HCT116 (cell line): ENCODE measurements at regions not wholly inside any gene's neighbourhood (a gene's known extent, or its start where the extent isn't known, plus 50 kb on each side); places are given as distances from the start of the nearest gene placed in this dataset.

Experiments used
- ATAC-seq: fragments of 200-7000 bp; cut with Tn5 transposase; 2 replicates; pipeline ENCODE4 v1.9.1; 2020; ENCODE audit warnings: mild to moderate bottlenecking, moderate library complexity
- BruUV-seq: library from RNA; stranded (reverse); fragments of 400-500 nt; replicated peaks from 2 replicates; lab custom pipeline; 2021; lab: Mats Ljungman, UMichigan
- CTCF ChIA-PET: fragments of 300-600 bp; sonication (Branson Sonifier 250); formaldehyde crosslinking; loops from one replicate; lab custom pipeline; 2021; ENCODE audit warnings: antibody characterized with exemption; lab: Charles Lee
- POLR2A ChIA-PET: fragments of 300-600, 350-600 bp; sonication (Branson Sonifier 250); formaldehyde crosslinking; loops from one replicate; lab custom pipeline; 2021; ENCODE audit warnings: antibody characterized with exemption; lab: Charles Lee
- RAD21 ChIA-PET, 2 experiments: fragments of 300-600 bp; sonication (Branson Sonifier 250); formaldehyde crosslinking; loops; one replicate each; lab custom pipeline; 2023; ENCODE audit warnings: low total read pairs in 2 of 2; ENCODE audit not compliant: uncharacterized antibody in 2 of 2, unreplicated experiment in 2 of 2, low non-redundant PET in 1 of 2; lab: Charles Lee
- DNase-seq: peaks from one replicate; pipeline ENCODE4 v3.0.0-alpha.2; 2010; ENCODE audit warnings: low read depth, low spot score
- H2AFZ ChIP-seq: fragments of 200-600 bp; shearing (Covaris generic), sonication (generic); 2 replicates; pipeline ENCODE4 v1.6.1; 2017; ENCODE audit warnings: low read depth, mixed run types, mixed read lengths, antibody characterized with exemption, low read length; ENCODE audit not compliant: poor library complexity, severe bottlenecking
- H3K27ac ChIP-seq: 2 replicates; pipeline ENCODE4 v1.5.1; 2012; ENCODE audit warnings: low read depth, low read length
- H3K27me3 ChIP-seq: fragments of 200-600 bp; sonication (generic); 2 replicates; pipeline ENCODE4 v1.6.1; 2016; ENCODE audit warnings: mixed run types, low read length, mixed read lengths; ENCODE audit not compliant: insufficient read depth
- H3K36me3 ChIP-seq, 2 experiments: fragments of 200-500 bp in 1 of 2; fragments of 200-600 bp in 1 of 2; sonication (Bioruptor generic) in 1 of 2; sonication (generic) in 1 of 2; 2 replicates each; pipeline versions ENCODE4 v1.5.1 to v1.6.1; 2014 to 2016; ENCODE audit warnings: low read length in 2 of 2, inconsistent platforms in 1 of 2, mixed read lengths in 1 of 2, mixed run types in 1 of 2; ENCODE audit not compliant: insufficient read depth in 2 of 2, control insufficient read depth in 1 of 2
- H3K4me1 ChIP-seq, 2 experiments: fragments of 200-600 bp in 1 of 2; sonication (generic) in 1 of 2; 2 replicates each; pipeline versions ENCODE4 v1.5.1 to v1.6.1; 2012 to 2017; ENCODE audit warnings: low read length in 2 of 2, inconsistent platforms in 1 of 2, mild to moderate bottlenecking in 1 of 2, mixed read lengths in 1 of 2, mixed run types in 1 of 2, moderate library complexity in 1 of 2; ENCODE audit not compliant: insufficient read depth in 2 of 2, control insufficient read depth in 1 of 2
- H3K4me2 ChIP-seq: fragments of 200-600 bp; sonication (generic); 2 replicates; pipeline ENCODE4 v1.6.1; 2017; ENCODE audit warnings: mixed run types, low read length, mixed read lengths
- H3K4me3 ChIP-seq, 2 experiments: fragments of 200-600 bp in 1 of 2; sonication (generic) in 1 of 2; replicated peaks in 1 of 2; 2 replicates each; pipeline ENCODE4 v1.5.1; 2011 to 2016; ENCODE audit warnings: low read length in 2 of 2, control low read depth in 1 of 2, low read depth in 1 of 2, mild to moderate bottlenecking in 1 of 2, mixed read lengths in 1 of 2, mixed run types in 1 of 2
- H3K79me2 ChIP-seq: fragments of 200-600 bp; sonication (generic); 2 replicates; pipeline ENCODE4 v1.6.1; 2017; ENCODE audit warnings: mild to moderate bottlenecking, mixed run types, low read length, moderate library complexity, mixed read lengths; ENCODE audit not compliant: insufficient read depth
- H3K9ac ChIP-seq: fragments of 200-600 bp; sonication (generic); 2 replicates; pipeline ENCODE4 v1.6.1; 2016; ENCODE audit warnings: low read length, mixed read lengths
- H3K9me2 ChIP-seq: fragments of 200-600 bp; sonication (generic), shearing (Covaris generic); 2 replicates; pipeline ENCODE4 v1.6.1; 2017; ENCODE audit warnings: mixed run types, mild to moderate bottlenecking, moderate library complexity; ENCODE audit not compliant: insufficient read depth
- H3K9me3 ChIP-seq, 2 experiments: fragments of 200-500 bp in 1 of 2; fragments of 200-600 bp in 1 of 2; sonication (Bioruptor generic) in 1 of 2; sonication (generic) in 1 of 2; 2 replicates each; pipeline ENCODE4 v1.6.1; 2014 to 2017; ENCODE audit warnings: low read length in 2 of 2, mixed read lengths in 2 of 2, inconsistent platforms in 1 of 2, low read depth in 1 of 2, mild to moderate bottlenecking in 1 of 2, mixed run types in 1 of 2, moderate library complexity in 1 of 2; ENCODE audit not compliant: control insufficient read depth in 1 of 2, insufficient read depth in 1 of 2
- H4K20me1 ChIP-seq: fragments of 200-600 bp; sonication (generic), shearing (Covaris generic); 2 replicates; pipeline ENCODE4 v1.6.1; 2017; ENCODE audit warnings: mixed run types, mild to moderate bottlenecking, moderate library complexity; ENCODE audit not compliant: insufficient read depth
- CBX3 ChIP-seq: IDR thresholded peaks from 2 replicates; pipeline ENCODE4 v1.6.1; 2012; ENCODE audit warnings: low read depth
- CEBPB ChIP-seq: IDR thresholded peaks from 2 replicates; pipeline ENCODE4 v1.6.1; 2012; ENCODE audit warnings: low read depth
- CTCF ChIP-seq, 3 experiments: fragments of 200-600 bp in 1 of 3; sonication (generic) in 1 of 3; IDR thresholded peaks in 2 of 3; conservative IDR thresholded peaks in 1 of 3; 2 replicates each; pipeline ENCODE4 v1.5.1; 2012 to 2017; ENCODE audit warnings: low read depth in 2 of 3, low read length in 2 of 3, antibody characterized with exemption in 1 of 3, borderline replicate concordance in 1 of 3, control low read depth in 1 of 3, mild to moderate bottlenecking in 1 of 3, mixed read lengths in 1 of 3, mixed run types in 1 of 3, moderate library complexity in 1 of 3; ENCODE audit not compliant: insufficient read depth in 1 of 3
- EGR1 ChIP-seq: IDR thresholded peaks from 2 replicates; pipeline ENCODE4 v1.6.1; 2012; ENCODE audit warnings: low read depth
- EZH2phosphoT487 ChIP-seq: fragments of 200-600 bp; IDR thresholded peaks from 2 replicates; pipeline ENCODE4 v1.6.1; 2018; ENCODE audit warnings: antibody characterized with exemption, borderline replicate concordance
- FOSL1 ChIP-seq: IDR thresholded peaks from 2 replicates; pipeline ENCODE4 v1.6.1; 2012; ENCODE audit warnings: low read depth
- JUND ChIP-seq: IDR thresholded peaks from 2 replicates; pipeline ENCODE4 v1.6.1; 2012
- POLR2A ChIP-seq: IDR thresholded peaks from 2 replicates; pipeline ENCODE4 v1.7.0; 2011; ENCODE audit warnings: borderline replicate concordance; ENCODE audit not compliant: insufficient read depth, insufficient read length; ENCODE audit errors: extremely low read depth
- POLR2AphosphoS5 ChIP-seq: IDR thresholded peaks from 2 replicates; pipeline ENCODE4 v1.6.1; 2011; ENCODE audit warnings: mild to moderate bottlenecking, low read depth, low read length, moderate library complexity
- RAD21 ChIP-seq: IDR thresholded peaks from 2 replicates; pipeline ENCODE4 v1.6.1; 2012; ENCODE audit warnings: low read depth, mild to moderate bottlenecking
- SIN3A ChIP-seq: IDR thresholded peaks from 2 replicates; pipeline ENCODE4 v1.6.1; 2012; ENCODE audit warnings: low read depth
- SP1 ChIP-seq: IDR thresholded peaks from 2 replicates; pipeline ENCODE4 v1.6.1; 2012; ENCODE audit warnings: low read depth
- TCF7L2 ChIP-seq: IDR thresholded peaks from 2 replicates; pipeline ENCODE4 v1.7.0; 2011; ENCODE audit warnings: borderline replicate concordance, inconsistent platforms; ENCODE audit not compliant: insufficient read depth, insufficient read length; ENCODE audit errors: extremely low read depth
- YY1 ChIP-seq: IDR thresholded peaks from 2 replicates; pipeline ENCODE4 v1.6.1; 2011; ENCODE audit warnings: low read length, low read depth, moderate library complexity, mild to moderate bottlenecking; ENCODE audit not compliant: insufficient replicate concordance; ENCODE audit errors: extremely low read depth
- ZFX ChIP-seq: fragments of 450-650 bp; IDR thresholded peaks from 2 replicates; pipeline ENCODE4 v1.6.1; 2017
- ZNF274 ChIP-seq: fragments of 200-500 bp; sonication (Bioruptor generic); IDR thresholded peaks from 2 replicates; pipeline ENCODE4 v1.6.1; 2014; ENCODE audit warnings: mild to moderate bottlenecking, low read depth, low read length, inconsistent platforms
- intact Hi-C: fragments of 100-400 bp; cut with micrococcal nuclease; formaldehyde crosslinking; loops from 2 replicates; pipeline ENCODE4 v1.10.0; 2022
- TF ChIP-seq, protein P1 (sequence below): IDR thresholded peaks from 2 replicates; pipeline ENCODE4 v1.6.1; 2012
- TF ChIP-seq, protein P2 (sequence below): IDR thresholded peaks from 2 replicates; pipeline ENCODE4 v1.6.1; 2012; ENCODE audit warnings: low read depth

DNA sequence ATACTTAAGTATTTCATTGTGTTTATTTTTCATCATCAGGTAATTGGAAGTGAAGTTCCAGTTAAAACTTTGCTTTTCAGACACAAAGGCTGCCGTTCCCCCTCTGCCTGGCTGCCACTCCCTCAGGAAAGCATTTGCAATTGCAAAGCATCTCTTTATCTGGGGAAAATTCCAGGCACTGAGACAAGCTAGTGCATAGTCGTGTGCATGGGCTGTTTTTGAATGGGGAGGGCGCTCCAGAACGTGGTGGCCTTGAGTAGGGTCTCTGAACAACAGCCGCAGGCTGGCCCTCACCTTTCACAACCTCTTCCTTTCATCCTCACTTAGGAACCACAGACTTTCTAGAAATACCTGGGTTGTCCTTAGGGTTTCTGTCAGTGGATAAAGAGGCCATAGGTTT is 285.1 kb upstream of the ADAMTS16 start (continued):
- TF ChIP-seq EZH2phosphoT487 (no peak), CEBPB (no peak), POLR2A (no peak), SIN3A (no peak), RAD21 (no peak), SP1 (no peak), ZFX (no peak), ZNF274 (no peak), CBX3 (no peak)
- TF ChIP-seq, all 23 proteins: peak for 0

DNA sequence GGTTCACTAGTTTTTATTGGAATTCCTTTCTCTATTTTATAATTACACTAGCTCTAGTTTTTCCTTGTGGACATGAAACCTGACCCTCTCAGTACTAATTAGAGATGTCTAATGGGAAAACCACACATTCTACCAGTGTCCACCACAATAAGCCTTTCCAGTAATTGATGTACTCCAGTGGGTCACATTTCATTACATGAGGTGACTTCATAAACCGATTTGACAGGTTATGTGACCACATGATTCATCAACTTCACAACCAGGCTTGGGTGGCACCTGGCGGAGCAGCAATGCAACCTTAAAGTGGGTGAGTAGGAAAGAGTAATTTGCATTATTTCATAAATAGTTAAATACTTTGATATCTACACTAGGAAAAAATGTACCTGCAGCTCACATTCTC is 284.2 kb upstream of the ADAMTS16 start:
- 0 out of 4 replicates have a peak, but pooled peaks cover 0 to 3% of the 10 kb centered on the region in 2 experiments for H3K9me3 ChIP-seq
- H4K20me1 ChIP-seq = no peaks in the 10 kb centered on the region
- DNase-seq (no peak), ATAC-seq (no peak)
- intact Hi-C loops = no loop called here
- no TSS peak for BruUV-seq
- H3K9ac ChIP-seq = no peak overlapping the region
- ChIA-PET RAD21 (no interaction called here), CTCF (no interaction called here), POLR2A (no interaction called here)
- H3K4me2 ChIP-seq = no peak overlapping the region
- H3K27me3 ChIP-seq = no peaks in the 10 kb centered on the region
- no peak overlapping the region for H3K27ac ChIP-seq
- no peak for TF ChIP-seq POLR2AphosphoS5
- TF ChIP-seq CTCF (IDR thresholded peaks at IDR 0.05 in 2 of 3, conservative IDR thresholded peaks at IDR 0.05 in 1 of 3; ENCODE audit: borderline replicate concordance in 1 of 3, insufficient read depth in 1 of 3, low read depth in 2 of 3, low read length in 2 of 3) = no peak
- TF ChIP-seq, protein P1, sequence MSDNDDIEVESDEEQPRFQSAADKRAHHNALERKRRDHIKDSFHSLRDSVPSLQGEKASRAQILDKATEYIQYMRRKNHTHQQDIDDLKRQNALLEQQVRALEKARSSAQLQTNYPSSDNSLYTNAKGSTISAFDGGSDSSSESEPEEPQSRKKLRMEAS = no peak
- TF ChIP-seq FOSL1 = no peak
- TF ChIP-seq YY1 = no peak
- TF ChIP-seq EZH2phosphoT487 = no peak
- no peak for TF ChIP-seq JUND
- TF ChIP-seq, protein P2, sequence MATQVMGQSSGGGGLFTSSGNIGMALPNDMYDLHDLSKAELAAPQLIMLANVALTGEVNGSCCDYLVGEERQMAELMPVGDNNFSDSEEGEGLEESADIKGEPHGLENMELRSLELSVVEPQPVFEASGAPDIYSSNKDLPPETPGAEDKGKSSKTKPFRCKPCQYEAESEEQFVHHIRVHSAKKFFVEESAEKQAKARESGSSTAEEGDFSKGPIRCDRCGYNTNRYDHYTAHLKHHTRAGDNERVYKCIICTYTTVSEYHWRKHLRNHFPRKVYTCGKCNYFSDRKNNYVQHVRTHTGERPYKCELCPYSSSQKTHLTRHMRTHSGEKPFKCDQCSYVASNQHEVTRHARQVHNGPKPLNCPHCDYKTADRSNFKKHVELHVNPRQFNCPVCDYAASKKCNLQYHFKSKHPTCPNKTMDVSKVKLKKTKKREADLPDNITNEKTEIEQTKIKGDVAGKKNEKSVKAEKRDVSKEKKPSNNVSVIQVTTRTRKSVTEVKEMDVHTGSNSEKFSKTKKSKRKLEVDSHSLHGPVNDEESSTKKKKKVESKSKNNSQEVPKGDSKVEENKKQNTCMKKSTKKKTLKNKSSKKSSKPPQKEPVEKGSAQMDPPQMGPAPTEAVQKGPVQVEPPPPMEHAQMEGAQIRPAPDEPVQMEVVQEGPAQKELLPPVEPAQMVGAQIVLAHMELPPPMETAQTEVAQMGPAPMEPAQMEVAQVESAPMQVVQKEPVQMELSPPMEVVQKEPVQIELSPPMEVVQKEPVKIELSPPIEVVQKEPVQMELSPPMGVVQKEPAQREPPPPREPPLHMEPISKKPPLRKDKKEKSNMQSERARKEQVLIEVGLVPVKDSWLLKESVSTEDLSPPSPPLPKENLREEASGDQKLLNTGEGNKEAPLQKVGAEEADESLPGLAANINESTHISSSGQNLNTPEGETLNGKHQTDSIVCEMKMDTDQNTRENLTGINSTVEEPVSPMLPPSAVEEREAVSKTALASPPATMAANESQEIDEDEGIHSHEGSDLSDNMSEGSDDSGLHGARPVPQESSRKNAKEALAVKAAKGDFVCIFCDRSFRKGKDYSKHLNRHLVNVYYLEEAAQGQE = no peak
- no peak for TF ChIP-seq TCF7L2
- no peak for TF ChIP-seq CEBPB
- TF ChIP-seq POLR2A = no peak
- no peak for TF ChIP-seq EGR1
- no peak overlapping the region for H2AFZ ChIP-seq
- no peaks in the 10 kb centered on the region for H3K9me2 ChIP-seq
- H3K4me3 ChIP-seq = no peak overlapping the region
- H3K36me3 ChIP-seq = no peaks in the 10 kb centered on the region
- H3K79me2 ChIP-seq = no peaks in the 10 kb centered on the region
- H3K4me1 ChIP-seq = no peaks in the 10 kb centered on the region
